ENCODE measurements at regions not wholly inside any gene's neighbourhood (a gene's known extent, or its start where the extent isn't known, plus 50 kb on each side); places are given as distances from the start of the nearest gene placed in this dataset.

DNA sequence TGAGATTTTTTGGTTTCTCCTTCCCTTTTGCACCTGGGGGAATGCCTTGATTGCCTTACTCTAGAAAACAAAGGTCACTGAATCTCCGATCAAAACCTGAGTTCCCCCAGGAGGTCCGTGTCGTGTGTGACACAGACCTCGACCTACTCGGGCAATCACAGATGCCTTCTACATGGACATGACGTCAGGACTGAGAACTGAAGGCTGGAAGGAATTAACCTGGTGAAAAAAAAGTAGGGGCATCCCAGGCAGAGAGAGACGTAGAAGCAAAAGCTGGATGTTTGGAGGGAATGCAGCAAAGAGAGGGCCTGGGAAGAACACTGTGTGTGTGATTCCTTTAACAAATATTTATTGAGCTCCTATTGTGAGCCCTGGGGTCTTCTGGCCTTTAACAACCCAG, 178.0 kb downstream of the PRDM2 start:
- Mint-ChIP-seq H3K9me3 (no peaks in the 10 kb centered on the region), H3K4me3 (no peak overlapping the region), H3K27ac (no peak overlapping the region), H3K36me3 (ENCODE audit: low read depth) (no peaks in the 10 kb centered on the region), H3K4me1 (ENCODE audit: low read depth) (no peaks in the 10 kb centered on the region), H3K27me3 (ENCODE audit: insufficient read depth) (no peaks in the 10 kb centered on the region)
- intact Hi-C loops (cut with micrococcal nuclease), result no loop called here
- DNase-seq (ENCODE audit: low spot score), result no peak

DNA sequence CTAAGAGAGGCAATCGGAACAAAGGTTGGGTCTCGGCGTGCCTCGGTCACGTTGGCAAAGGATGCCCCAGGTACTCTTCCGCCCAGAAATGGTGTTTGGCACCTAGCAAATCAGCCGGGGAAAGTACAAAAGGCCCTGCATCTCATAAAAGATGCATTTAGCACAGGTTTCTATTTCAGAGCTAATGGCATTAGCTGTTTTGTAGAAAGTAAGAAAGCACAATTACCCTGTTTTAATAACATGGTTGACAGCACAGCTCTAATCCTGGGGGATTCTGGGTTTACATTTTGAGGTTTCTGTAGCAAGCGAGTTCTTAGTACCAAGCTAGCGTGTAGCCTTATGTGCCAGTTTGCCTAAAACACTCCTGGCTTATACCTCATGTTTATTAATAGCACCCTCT, 178.5 kb downstream of the PRDM2 start:
- no peaks in the 10 kb centered on the region for H3K36me3 Mint-ChIP-seq (ENCODE audit: low read depth)
- no peak overlapping the region for H3K4me3 Mint-ChIP-seq
- H3K9me3 Mint-ChIP-seq, result no peaks in the 10 kb centered on the region
- intact Hi-C loops (cut with micrococcal nuclease), result no loop called here
- DNase-seq (ENCODE audit: low spot score), result no peak
- no peaks in the 10 kb centered on the region for H3K27me3 Mint-ChIP-seq (ENCODE audit: insufficient read depth)
- no peaks in the 10 kb centered on the region for H3K4me1 Mint-ChIP-seq (ENCODE audit: low read depth)
- H3K27ac Mint-ChIP-seq, result no peak overlapping the region

GRCh38 chr1:13881385-13882088, 181.5 kb downstream of the PRDM2 start:
- Mint-ChIP-seq H3K36me3 (ENCODE audit: low read depth) (no peaks in the 10 kb centered on the region), H3K9me3 (no peaks in the 10 kb centered on the region), H3K27me3 (ENCODE audit: insufficient read depth) (no peaks in the 10 kb centered on the region), H3K4me1 (ENCODE audit: low read depth) (no peaks in the 10 kb centered on the region), H3K4me3 (no peak overlapping the region), H3K27ac (no peak overlapping the region)
- intact Hi-C loops (cut with micrococcal nuclease), result no loop called here
- DNase-seq (ENCODE audit: low spot score), result no peak

- Mint-ChIP-seq H3K4me3 (no peak overlapping the region), H3K27me3 (ENCODE audit: insufficient read depth) (peaks cover 30% of the 10 kb centered on the region), H3K27ac (no peak overlapping the region), H3K9me3 (peaks cover 4% of the 10 kb centered on the region), H3K36me3 (ENCODE audit: low read depth) (no peaks in the 10 kb centered on the region), H3K4me1 (ENCODE audit: low read depth) (no peaks in the 10 kb centered on the region)
- no peak for DNase-seq (ENCODE audit: low spot score)
- intact Hi-C loops (cut with micrococcal nuclease), result no loop called here
Observed at GRCh38 chr1:13888351-13888986, 188.5 kb downstream of the PRDM2 start.

DNA sequence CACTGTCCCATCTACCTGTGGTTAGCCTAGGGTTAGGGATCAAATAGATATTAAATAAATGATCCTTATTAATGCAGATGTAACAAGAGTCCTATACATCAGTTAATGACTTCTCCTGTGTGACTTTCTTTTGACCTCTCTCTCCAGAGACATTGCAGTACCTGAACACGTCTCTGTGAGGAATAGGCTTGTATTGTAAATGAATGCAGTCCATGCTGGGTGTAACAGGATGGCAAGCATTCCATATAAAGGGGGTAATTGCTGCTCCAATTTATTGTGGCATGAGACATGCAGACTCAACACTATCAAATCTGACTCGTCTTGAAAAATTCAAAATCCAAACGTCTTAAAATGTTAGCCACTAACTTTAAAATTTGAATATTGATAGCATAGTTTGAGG, 189.5 kb downstream of the PRDM2 start:
- no peak overlapping the region for H3K27ac Mint-ChIP-seq
- H3K4me1 Mint-ChIP-seq (ENCODE audit: low read depth), result no peaks in the 10 kb centered on the region
- no peak overlapping the region for H3K4me3 Mint-ChIP-seq
- DNase-seq (ENCODE audit: low spot score), result no peak
- peaks cover 4% of the 10 kb centered on the region for H3K9me3 Mint-ChIP-seq
- intact Hi-C loops (cut with micrococcal nuclease), result no loop called here
- H3K36me3 Mint-ChIP-seq (ENCODE audit: low read depth), result no peaks in the 10 kb centered on the region
- peaks cover 38% of the 10 kb centered on the region for H3K27me3 Mint-ChIP-seq (ENCODE audit: insufficient read depth)

GRCh38 chr1:13890766-13891165, 190.8 kb downstream of the PRDM2 start:
- no peak overlapping the region for H3K27ac Mint-ChIP-seq
- H3K27me3 Mint-ChIP-seq (ENCODE audit: insufficient read depth), result peaks cover 38% of the 10 kb centered on the region
- no peaks in the 10 kb centered on the region for H3K36me3 Mint-ChIP-seq (ENCODE audit: low read depth)
- H3K9me3 Mint-ChIP-seq, result peaks cover 4% of the 10 kb centered on the region
- intact Hi-C loops (cut with micrococcal nuclease), result no loop called here
- DNase-seq (ENCODE audit: low spot score), result no peak
- H3K4me1 Mint-ChIP-seq (ENCODE audit: low read depth), result no peaks in the 10 kb centered on the region
- H3K4me3 Mint-ChIP-seq, result no peak overlapping the region

GRCh38 chr1:13892198-13892597, 192.2 kb downstream of the PRDM2 start:
- intact Hi-C loops (cut with micrococcal nuclease), result no loop called here

GRCh38 chr1:13892671-13893325, 192.8 kb downstream of the PRDM2 start:
- no peak for DNase-seq (ENCODE audit: low spot score)
- Mint-ChIP-seq H3K9me3 (peaks cover 4% of the 10 kb centered on the region), H3K27ac (no peak overlapping the region), H3K27me3 (ENCODE audit: insufficient read depth) (peaks cover 38% of the 10 kb centered on the region), H3K36me3 (ENCODE audit: low read depth) (no peaks in the 10 kb centered on the region), H3K4me3 (no peak overlapping the region), H3K4me1 (ENCODE audit: low read depth) (no peaks in the 10 kb centered on the region)
- intact Hi-C loops (cut with micrococcal nuclease), result no loop called here

More at GRCh38 chr1:13892198-13892597, 192.2 kb downstream of the PRDM2 start:
- Mint-ChIP-seq H3K36me3 (ENCODE audit: low read depth) (no peaks in the 10 kb centered on the region), H3K27me3 (ENCODE audit: insufficient read depth) (peaks cover 38% of the 10 kb centered on the region), H3K27ac (no peak overlapping the region), H3K4me1 (ENCODE audit: low read depth) (no peaks in the 10 kb centered on the region), H3K4me3 (no peak overlapping the region), H3K9me3 (peaks cover 4% of the 10 kb centered on the region)
- no peak for DNase-seq (ENCODE audit: low spot score)

- H3K4me3 Mint-ChIP-seq, result no peak overlapping the region
- peaks cover 4% of the 10 kb centered on the region for H3K9me3 Mint-ChIP-seq
- no peaks in the 10 kb centered on the region for H3K36me3 Mint-ChIP-seq (ENCODE audit: low read depth)
- no peaks in the 10 kb centered on the region for H3K4me1 Mint-ChIP-seq (ENCODE audit: low read depth)
- peaks cover 38% of the 10 kb centered on the region for H3K27me3 Mint-ChIP-seq (ENCODE audit: insufficient read depth)
- H3K27ac Mint-ChIP-seq, result no peak overlapping the region
- intact Hi-C loops (cut with micrococcal nuclease), result no loop called here
- DNase-seq (ENCODE audit: low spot score), result no peak
Observed at GRCh38 chr1:13893409-13893821, 193.4 kb downstream of the PRDM2 start.

- intact Hi-C loops (cut with micrococcal nuclease), result no loop called here
- H3K27ac Mint-ChIP-seq, result no peak overlapping the region
Observed at GRCh38 chr1:13896932-13897331, 196.9 kb downstream of the PRDM2 start.

GRCh38 chr1:13898406-13898805, 198.4 kb downstream of the PRDM2 start:
- H3K27ac Mint-ChIP-seq, result no peak overlapping the region
- intact Hi-C loops (cut with micrococcal nuclease), result no loop called here
- no peaks in the 10 kb centered on the region for H3K4me1 Mint-ChIP-seq (ENCODE audit: low read depth)
- DNase-seq (ENCODE audit: low spot score), result no peak
- H3K4me3 Mint-ChIP-seq, result no peak overlapping the region
- H3K27me3 Mint-ChIP-seq (ENCODE audit: insufficient read depth), result peaks cover 8% of the 10 kb centered on the region
- H3K9me3 Mint-ChIP-seq, result no peaks in the 10 kb centered on the region
- no peaks in the 10 kb centered on the region for H3K36me3 Mint-ChIP-seq (ENCODE audit: low read depth)

More at GRCh38 chr1:13896932-13897331, 196.9 kb downstream of the PRDM2 start:
- no peaks in the 10 kb centered on the region for H3K36me3 Mint-ChIP-seq (ENCODE audit: low read depth)
- H3K4me1 Mint-ChIP-seq (ENCODE audit: low read depth), result no peaks in the 10 kb centered on the region
- no peak overlapping the region for H3K4me3 Mint-ChIP-seq
- peaks cover 19% of the 10 kb centered on the region for H3K27me3 Mint-ChIP-seq (ENCODE audit: insufficient read depth)
- no peak for DNase-seq (ENCODE audit: low spot score)
- no peaks in the 10 kb centered on the region for H3K9me3 Mint-ChIP-seq

DNA sequence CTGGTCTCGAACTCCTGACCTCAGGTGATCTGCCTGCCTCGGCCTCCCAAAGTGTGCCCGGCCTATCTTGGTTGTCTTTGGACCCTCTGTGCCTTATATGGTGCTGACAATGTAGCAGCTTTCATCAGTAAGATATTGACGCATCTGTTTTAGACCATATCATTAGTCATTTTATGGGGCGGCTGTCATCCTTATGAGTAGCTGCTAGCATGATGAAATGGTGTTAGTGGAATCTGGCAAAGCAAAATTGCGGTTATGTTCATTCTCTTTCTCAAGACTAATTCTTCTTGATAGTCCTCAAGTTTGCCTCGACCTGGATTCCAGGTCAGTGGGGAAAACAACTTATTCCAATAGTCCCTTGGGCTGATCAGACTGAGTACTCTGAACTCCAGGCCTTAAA, 199.9 kb downstream of the PRDM2 start:
- intact Hi-C loops (cut with micrococcal nuclease), result no loop called here
- no peak overlapping the region for H3K27ac Mint-ChIP-seq
- no peaks in the 10 kb centered on the region for H3K27me3 Mint-ChIP-seq (ENCODE audit: insufficient read depth)
- DNase-seq (ENCODE audit: low spot score), result no peak
- no peaks in the 10 kb centered on the region for H3K36me3 Mint-ChIP-seq (ENCODE audit: low read depth)
- no peak overlapping the region for H3K4me3 Mint-ChIP-seq
- H3K9me3 Mint-ChIP-seq, result no peaks in the 10 kb centered on the region
- no peaks in the 10 kb centered on the region for H3K4me1 Mint-ChIP-seq (ENCODE audit: low read depth)

DNA sequence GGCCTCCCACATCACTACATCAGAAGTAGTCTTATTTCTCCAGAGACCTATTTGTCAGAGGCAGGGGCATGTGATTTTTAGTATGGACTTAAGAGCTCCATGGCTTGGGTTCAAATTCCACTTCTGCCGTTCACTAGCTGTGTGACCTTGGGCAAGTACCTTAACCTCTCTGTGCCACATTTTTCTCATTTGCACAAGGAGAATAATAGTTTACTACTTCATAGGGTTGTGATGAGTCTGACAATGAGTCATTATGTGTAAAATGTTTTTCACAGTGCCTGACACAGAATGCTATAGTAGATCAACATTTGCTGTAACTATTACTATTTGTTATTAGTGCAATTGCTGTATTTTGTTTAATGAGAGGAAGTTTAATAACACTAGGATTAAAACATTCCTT, 200.6 kb downstream of the PRDM2 start:
- H3K36me3 Mint-ChIP-seq (ENCODE audit: low read depth), result no peaks in the 10 kb centered on the region
- H3K27me3 Mint-ChIP-seq (ENCODE audit: insufficient read depth), result peaks cover 2% of the 10 kb centered on the region
- no peak overlapping the region for H3K27ac Mint-ChIP-seq
- no peaks in the 10 kb centered on the region for H3K4me1 Mint-ChIP-seq (ENCODE audit: low read depth)
- no peaks in the 10 kb centered on the region for H3K9me3 Mint-ChIP-seq
- intact Hi-C loops (cut with micrococcal nuclease), result no loop called here
- DNase-seq (ENCODE audit: low spot score), result no peak
- no peak overlapping the region for H3K4me3 Mint-ChIP-seq

Measured in activated T-helper 1 cell treated with anti-CD3 and anti-CD28 coated beads, Interleukin-12 subunit alpha, Interleukin-12 subunit beta, Interleukin-2, Interleukin-4 antibody, amounts not matched to agents 30 ng/mL and 10 ng/mL and 1 ng/mL, durations not matched to agents 14 hours and 24 hours and 36 hours (primary cell).